ENCODE measurements at regions not wholly inside any gene's neighbourhood (a gene's known extent, or its start where the extent isn't known, plus 50 kb on each side); places are given as distances from the start of the nearest gene placed in this dataset.
A peak's percentile ranks its signal among the peaks of the same experiment; 100 is the strongest.

GRCh38 chr5:6081727-6082210 is 296.6 kb downstream of the MED10 start:
- H3K4me3 ChIP-seq (ENCODE audit: insufficient read depth, low read depth, low read length), result no peak overlapping the region
- peaks cover 9% of the 10 kb centered on the region for H3K9me3 ChIP-seq (ENCODE audit: insufficient read depth, low read depth, low read length)
- H3K4me1 Mint-ChIP-seq (ENCODE audit: low read depth, unreplicated experiment), result peaks cover 12% of the 10 kb centered on the region
- no peaks in the 10 kb centered on the region for H3K36me3 Mint-ChIP-seq (ENCODE audit: low read depth, unreplicated experiment)
- peak overlapping the region; percentile 9 for H3K27ac Mint-ChIP-seq (ENCODE audit: unreplicated experiment)
- no peak overlapping the region for H3K4me3 Mint-ChIP-seq (ENCODE audit: unreplicated experiment)
- H3K4me1 ChIP-seq (ENCODE audit: insufficient read depth, low read length), result no peaks in the 10 kb centered on the region
- H3K27ac ChIP-seq (ENCODE audit: low read depth, low read length), result no peak overlapping the region
- no peaks in the 10 kb centered on the region for H3K79me2 ChIP-seq (ENCODE audit: insufficient read depth, low read length)
- TF ChIP-seq EZH2 (IDR thresholded peaks at IDR 0.05; ENCODE audit: insufficient read depth, low read length), result no peak
- TF ChIP-seq, protein P1, sequence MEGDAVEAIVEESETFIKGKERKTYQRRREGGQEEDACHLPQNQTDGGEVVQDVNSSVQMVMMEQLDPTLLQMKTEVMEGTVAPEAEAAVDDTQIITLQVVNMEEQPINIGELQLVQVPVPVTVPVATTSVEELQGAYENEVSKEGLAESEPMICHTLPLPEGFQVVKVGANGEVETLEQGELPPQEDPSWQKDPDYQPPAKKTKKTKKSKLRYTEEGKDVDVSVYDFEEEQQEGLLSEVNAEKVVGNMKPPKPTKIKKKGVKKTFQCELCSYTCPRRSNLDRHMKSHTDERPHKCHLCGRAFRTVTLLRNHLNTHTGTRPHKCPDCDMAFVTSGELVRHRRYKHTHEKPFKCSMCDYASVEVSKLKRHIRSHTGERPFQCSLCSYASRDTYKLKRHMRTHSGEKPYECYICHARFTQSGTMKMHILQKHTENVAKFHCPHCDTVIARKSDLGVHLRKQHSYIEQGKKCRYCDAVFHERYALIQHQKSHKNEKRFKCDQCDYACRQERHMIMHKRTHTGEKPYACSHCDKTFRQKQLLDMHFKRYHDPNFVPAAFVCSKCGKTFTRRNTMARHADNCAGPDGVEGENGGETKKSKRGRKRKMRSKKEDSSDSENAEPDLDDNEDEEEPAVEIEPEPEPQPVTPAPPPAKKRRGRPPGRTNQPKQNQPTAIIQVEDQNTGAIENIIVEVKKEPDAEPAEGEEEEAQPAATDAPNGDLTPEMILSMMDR (IDR thresholded peaks at IDR 0.05; ENCODE audit: insufficient read depth, low read depth, low read length), result no peak
- no peak overlapping the region for H3K4me2 ChIP-seq (ENCODE audit: low read length)
- H3K9me3 Mint-ChIP-seq (ENCODE audit: unreplicated experiment), result no peaks in the 10 kb centered on the region
- DNase-seq (ENCODE audit: low read depth) (no peak), FAIRE-seq (no peak)
- H2AFZ ChIP-seq (ENCODE audit: low read depth, low read length), result no peak overlapping the region
- no peaks in the 10 kb centered on the region for H4K20me1 ChIP-seq (ENCODE audit: insufficient read depth, low read length)
- H3K36me3 ChIP-seq (ENCODE audit: insufficient read depth, low read length), result no peaks in the 10 kb centered on the region
- peaks cover 4% of the 10 kb centered on the region for H3K27me3 Mint-ChIP-seq (ENCODE audit: low read depth, unreplicated experiment)
- no peaks in the 10 kb centered on the region for H3K27me3 ChIP-seq (ENCODE audit: insufficient read depth, low read length)
- no peak overlapping the region for H3K9ac ChIP-seq (ENCODE audit: low read length)

DNA sequence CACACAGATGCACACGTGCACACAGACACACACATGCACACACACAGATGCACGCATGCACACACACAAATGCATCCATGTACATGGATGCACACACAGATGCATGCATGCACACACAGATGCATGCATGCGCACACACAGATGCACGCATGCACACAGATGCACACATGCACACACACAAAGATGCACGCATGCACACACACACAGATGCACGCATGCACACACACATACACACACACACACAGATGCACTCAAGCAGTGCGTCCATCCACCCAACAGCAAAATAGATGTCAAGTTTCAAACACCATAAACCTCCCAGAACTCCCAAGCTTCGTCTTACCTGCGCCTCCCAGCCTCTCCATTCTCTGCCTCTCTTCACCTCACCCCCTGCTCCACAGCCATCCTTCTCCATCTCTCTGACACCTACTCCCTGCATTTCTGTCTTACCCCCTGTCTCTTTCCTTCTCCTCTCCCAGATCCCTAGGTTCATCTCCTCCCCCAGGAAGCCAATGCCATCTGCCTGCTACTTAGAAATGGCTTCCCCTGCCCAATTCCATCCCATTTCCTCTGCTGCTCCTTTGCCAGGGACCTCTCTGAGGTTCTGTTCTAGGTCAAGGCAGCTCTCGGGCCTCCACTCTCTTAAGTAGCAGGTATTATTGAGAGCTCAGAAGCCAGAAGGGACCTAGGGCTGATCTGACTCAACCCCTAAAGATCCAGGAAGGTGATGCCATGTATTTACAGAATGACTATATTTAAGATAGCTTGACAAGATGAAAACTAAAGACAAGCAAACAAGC is 297.2 kb downstream of the MED10 start:
- Mint-ChIP-seq H3K4me3 (ENCODE audit: unreplicated experiment) (no peak overlapping the region), H3K27ac (ENCODE audit: unreplicated experiment) (no peak overlapping the region), H3K9me3 (ENCODE audit: unreplicated experiment) (no peaks in the 10 kb centered on the region), H3K36me3 (ENCODE audit: low read depth, unreplicated experiment) (no peaks in the 10 kb centered on the region), H3K27me3 (ENCODE audit: low read depth, unreplicated experiment) (peaks cover 6% of the 10 kb centered on the region), H3K4me1 (ENCODE audit: low read depth, unreplicated experiment) (peaks cover 12% of the 10 kb centered on the region)
- no peak overlapping the region for H3K9ac ChIP-seq (ENCODE audit: low read length)
- H4K20me1 ChIP-seq (ENCODE audit: insufficient read depth, low read length), result no peaks in the 10 kb centered on the region
- peaks cover 9% of the 10 kb centered on the region for H3K9me3 ChIP-seq (ENCODE audit: insufficient read depth, low read depth, low read length)
- no peaks in the 10 kb centered on the region for H3K79me2 ChIP-seq (ENCODE audit: insufficient read depth, low read length)
- FAIRE-seq (no peak), DNase-seq (ENCODE audit: low read depth) (no peak)
- H3K27me3 ChIP-seq (ENCODE audit: insufficient read depth, low read length), result no peaks in the 10 kb centered on the region
- no peak overlapping the region for H3K27ac ChIP-seq (ENCODE audit: low read depth, low read length)
- no peaks in the 10 kb centered on the region for H3K36me3 ChIP-seq (ENCODE audit: insufficient read depth, low read length)
- no peak overlapping the region for H3K4me3 ChIP-seq (ENCODE audit: insufficient read depth, low read depth, low read length)
- H3K4me1 ChIP-seq (ENCODE audit: insufficient read depth, low read length), result no peaks in the 10 kb centered on the region
- no peak overlapping the region for H3K4me2 ChIP-seq (ENCODE audit: low read length)
- TF ChIP-seq EZH2 (IDR thresholded peaks at IDR 0.05; ENCODE audit: insufficient read depth, low read length), result no peak
- TF ChIP-seq, protein P1 (IDR thresholded peaks at IDR 0.05; ENCODE audit: insufficient read depth, low read depth, low read length), result no peak
- H2AFZ ChIP-seq (ENCODE audit: low read depth, low read length), result no peak overlapping the region

DNA sequence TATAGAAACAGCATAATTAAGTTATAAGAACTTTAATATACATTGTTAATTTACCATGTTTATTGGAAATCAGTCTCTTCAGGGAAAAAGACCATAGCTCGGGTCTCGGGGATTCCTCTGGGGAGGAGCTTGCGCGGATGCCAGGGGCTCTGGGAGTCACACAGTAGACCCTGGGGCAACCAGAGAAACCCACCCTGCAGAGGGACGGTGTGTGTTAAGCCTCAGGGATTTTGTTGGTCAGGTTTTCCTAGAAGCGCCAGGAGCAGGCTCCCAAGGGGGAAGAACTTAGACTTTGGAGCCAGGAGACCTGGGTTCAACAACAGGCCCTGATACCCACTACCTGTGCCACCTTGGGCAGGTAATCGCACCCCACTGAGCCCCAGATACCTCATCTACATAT is 297.9 kb downstream of the MED10 start:
- Mint-ChIP-seq H3K36me3 (ENCODE audit: low read depth, unreplicated experiment) (no peaks in the 10 kb centered on the region), H3K27me3 (ENCODE audit: low read depth, unreplicated experiment) (peaks cover 6% of the 10 kb centered on the region), H3K4me3 (ENCODE audit: unreplicated experiment) (no peak overlapping the region), H3K9me3 (ENCODE audit: unreplicated experiment) (no peaks in the 10 kb centered on the region), H3K27ac (ENCODE audit: unreplicated experiment) (no peak overlapping the region), H3K4me1 (ENCODE audit: low read depth, unreplicated experiment) (peaks cover 12% of the 10 kb centered on the region)
- Histone ChIP-seq H3K4me2 (ENCODE audit: low read length) (no peak overlapping the region), H4K20me1 (ENCODE audit: insufficient read depth, low read length) (no peaks in the 10 kb centered on the region), H3K4me1 (ENCODE audit: insufficient read depth, low read length) (no peaks in the 10 kb centered on the region), H3K27ac (ENCODE audit: low read depth, low read length) (no peak overlapping the region), H2AFZ (ENCODE audit: low read depth, low read length) (no peak overlapping the region), H3K9me3 (ENCODE audit: insufficient read depth, low read depth, low read length) (peaks cover 9% of the 10 kb centered on the region), H3K4me3 (ENCODE audit: insufficient read depth, low read depth, low read length) (no peak overlapping the region), H3K36me3 (ENCODE audit: insufficient read depth, low read length) (no peaks in the 10 kb centered on the region), H3K9ac (ENCODE audit: low read length) (no peak overlapping the region), H3K27me3 (ENCODE audit: insufficient read depth, low read length) (no peaks in the 10 kb centered on the region), H3K79me2 (ENCODE audit: insufficient read depth, low read length) (no peaks in the 10 kb centered on the region)
- DNase-seq (ENCODE audit: low read depth) (no peak), FAIRE-seq (no peak)
- no peak for TF ChIP-seq EZH2 (IDR thresholded peaks at IDR 0.05; ENCODE audit: insufficient read depth, low read length)
- TF ChIP-seq, protein P1 (IDR thresholded peaks at IDR 0.05; ENCODE audit: insufficient read depth, low read depth, low read length), result no peak
